Thyroid gland (tissue), 4 donors: ENCODE measurements at regions not wholly inside any gene's neighbourhood (a gene's known extent, or its start where the extent isn't known, plus 50 kb on each side); places are given as distances from the start of the nearest gene placed in this dataset.
"Not testable (repeated sequence)": the region's sequence is repeated elsewhere in the genome, so short reads cannot be mapped to it uniquely, and the experiment has no call there.

Experiments
- DNase-seq, 2 donors: peaks; one replicate each; pipeline ENCODE4 v3.0.0-alpha.2; 2019
- H3K27ac ChIP-seq, 3 donors: fragments of 200-600 bp; sonication (generic); 1 replicate in 2 of 3; 2 replicates in 1 of 3; pipeline ENCODE4 v1.5.1; 2016 to 2019; ENCODE audit warnings: mild to moderate bottlenecking in 1 of 3, moderate library complexity in 1 of 3
- H3K27me3 ChIP-seq: fragments of 200-600 bp; sonication (generic); one replicate; pipeline ENCODE4 v1.5.1; 2019
- H3K36me3 ChIP-seq, 2 donors: fragments of 200-600 bp; sonication (generic); one replicate each; pipeline ENCODE4 v1.5.1; 2016 to 2019
- H3K4me1 ChIP-seq, 2 donors: fragments of 200-600 bp; sonication (generic); one replicate each; pipeline ENCODE4 v1.5.1; 2017 to 2019
- H3K4me3 ChIP-seq, 3 donors: fragments of 200-600 bp; sonication (generic); replicated peaks in 1 of 3; 1 replicate in 2 of 3; 2 replicates in 1 of 3; pipeline ENCODE4 v1.5.1; 2016; ENCODE audit warnings: mild to moderate bottlenecking in 1 of 3
- H3K9me3 ChIP-seq: fragments of 200-600 bp; sonication (generic); one replicate; pipeline ENCODE4 v1.5.1; 2017
- POLR2A ChIP-seq, 2 donors: fragments of 450-650 bp; IDR thresholded peaks; one replicate each; pipeline ENCODE4 v1.6.1; 2017; ENCODE audit warnings: antibody characterized with exemption in 2 of 2, mild to moderate bottlenecking in 2 of 2, moderate library complexity in 1 of 2
- WGBS, 2 donors: methylation state at CpG; one replicate each; pipeline ENCODE4 v1.1.5; 2017; 5-methylcytosine and 5-hydroxymethylcytosine counted together
- intact Hi-C: fragments of 100-400 bp; cut with DNase I; formaldehyde crosslinking; loops from one replicate; pipeline ENCODE4 v1.15.1; 2023
- TF ChIP-seq, protein P1 (sequence below), 6 experiments: fragments of 200-600 bp in 3 of 6; fragments of 450-650 bp in 3 of 6; sonication (generic) in 3 of 6; IDR thresholded peaks; one replicate each; pipeline ENCODE4 v1.5.1; 2016 to 2019; ENCODE audit warnings: antibody characterized with exemption in 6 of 6, mild to moderate bottlenecking in 2 of 6, inconsistent platforms in 1 of 6, moderate library complexity in 1 of 6

DNA sequence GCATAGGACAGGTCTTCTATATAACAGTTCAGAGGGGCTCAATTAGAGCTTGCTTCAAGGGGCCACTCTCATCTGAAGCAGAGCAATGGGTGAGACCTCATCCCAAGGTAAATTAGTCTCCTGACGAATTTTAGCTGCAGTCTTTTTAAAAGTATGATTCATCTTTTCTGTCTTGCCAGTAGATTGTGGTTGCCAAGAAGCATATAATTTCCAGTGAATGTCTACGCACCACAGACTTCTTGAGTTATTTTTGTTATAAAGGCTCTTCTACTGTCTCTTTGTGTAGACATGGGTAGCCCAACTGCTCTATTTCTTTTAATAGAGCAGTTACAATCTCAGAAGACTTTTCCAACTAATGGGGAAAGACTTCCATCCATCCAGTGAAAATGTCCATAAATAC lies 108.9 kb upstream of the FMN2 start:
- H3K4me1 ChIP-seq: no peaks in the 10 kb centered on the region
- TF ChIP-seq POLR2A (IDR thresholded peaks at IDR 0.05): no peak
- intact Hi-C loops: no loop called here
- no peaks in the 10 kb centered on the region for H3K27me3 ChIP-seq
- H3K9me3 ChIP-seq: no peaks in the 10 kb centered on the region
- 79 to 80% methylated on average over 2 of the region's 2 CpGs for WGBS, 2 donors
- H3K4me3 ChIP-seq: no peak overlapping the region
- no peak overlapping the region for H3K27ac ChIP-seq
- no peak for DNase-seq
- no peaks in the 10 kb centered on the region for H3K36me3 ChIP-seq

DNA sequence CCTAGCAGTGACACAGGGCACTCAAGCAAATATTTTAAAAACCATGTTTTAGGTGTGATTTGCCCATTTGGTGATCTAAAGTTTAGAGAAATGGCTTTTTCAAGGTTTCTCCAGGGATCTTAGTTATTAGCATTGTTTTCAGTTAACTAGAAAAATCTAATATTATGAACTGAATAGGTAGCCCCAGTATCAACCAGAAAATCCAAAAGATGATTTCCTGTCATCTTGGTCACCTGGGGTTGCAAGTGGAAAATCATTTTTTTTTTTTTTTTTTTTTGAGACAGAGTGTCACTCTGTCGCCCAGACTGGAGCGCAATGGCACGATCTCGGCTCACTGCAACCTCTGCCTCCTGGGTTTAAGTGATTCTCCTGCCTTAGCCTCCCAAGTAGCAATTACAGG lies 106.6 kb upstream of the FMN2 start:
- 97 to 98% methylated on average over 4 of the region's 4 CpGs for WGBS, 2 donors
- Histone ChIP-seq H3K4me1 (no peaks in the 10 kb centered on the region), H3K4me3 (no peak overlapping the region), H3K27me3 (no peaks in the 10 kb centered on the region), H3K36me3 (no peaks in the 10 kb centered on the region), H3K27ac (no peak overlapping the region), H3K9me3 (no peaks in the 10 kb centered on the region)
- TF ChIP-seq, protein P1, sequence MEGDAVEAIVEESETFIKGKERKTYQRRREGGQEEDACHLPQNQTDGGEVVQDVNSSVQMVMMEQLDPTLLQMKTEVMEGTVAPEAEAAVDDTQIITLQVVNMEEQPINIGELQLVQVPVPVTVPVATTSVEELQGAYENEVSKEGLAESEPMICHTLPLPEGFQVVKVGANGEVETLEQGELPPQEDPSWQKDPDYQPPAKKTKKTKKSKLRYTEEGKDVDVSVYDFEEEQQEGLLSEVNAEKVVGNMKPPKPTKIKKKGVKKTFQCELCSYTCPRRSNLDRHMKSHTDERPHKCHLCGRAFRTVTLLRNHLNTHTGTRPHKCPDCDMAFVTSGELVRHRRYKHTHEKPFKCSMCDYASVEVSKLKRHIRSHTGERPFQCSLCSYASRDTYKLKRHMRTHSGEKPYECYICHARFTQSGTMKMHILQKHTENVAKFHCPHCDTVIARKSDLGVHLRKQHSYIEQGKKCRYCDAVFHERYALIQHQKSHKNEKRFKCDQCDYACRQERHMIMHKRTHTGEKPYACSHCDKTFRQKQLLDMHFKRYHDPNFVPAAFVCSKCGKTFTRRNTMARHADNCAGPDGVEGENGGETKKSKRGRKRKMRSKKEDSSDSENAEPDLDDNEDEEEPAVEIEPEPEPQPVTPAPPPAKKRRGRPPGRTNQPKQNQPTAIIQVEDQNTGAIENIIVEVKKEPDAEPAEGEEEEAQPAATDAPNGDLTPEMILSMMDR (IDR thresholded peaks at IDR 0.05): no peak
- TF ChIP-seq POLR2A (IDR thresholded peaks at IDR 0.05): no peak
- intact Hi-C loops: no loop called here
- no peak for DNase-seq

DNA sequence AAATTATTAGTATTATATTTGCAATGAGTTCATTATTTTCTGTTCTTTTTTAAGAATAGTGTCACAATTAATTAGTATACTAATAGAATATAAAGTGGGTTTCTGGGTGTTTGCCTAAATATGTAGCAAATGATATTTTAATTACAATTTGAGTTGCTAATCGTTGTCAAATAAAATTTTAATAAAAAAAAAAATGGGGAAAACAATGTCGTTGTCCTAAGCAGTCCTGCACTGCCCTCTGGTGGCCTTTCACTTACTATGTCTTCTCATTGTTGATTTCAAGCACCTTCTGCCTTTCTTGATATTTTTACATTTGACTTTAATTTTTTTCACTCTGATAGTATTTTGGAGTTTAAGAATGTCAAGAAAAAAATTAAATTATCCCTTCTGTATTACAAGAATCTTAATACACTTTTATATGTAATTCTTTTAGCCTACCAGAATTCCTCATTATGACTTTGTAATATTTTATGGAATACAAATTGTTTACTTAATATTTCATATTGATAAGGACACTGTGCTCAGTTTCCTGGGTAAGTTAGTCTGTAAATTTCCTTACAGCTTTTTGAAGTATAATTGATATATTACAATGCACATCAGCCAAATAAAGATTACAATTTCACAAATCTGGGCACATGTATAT lies 104.5 kb upstream of the FMN2 start:
- Histone ChIP-seq H3K4me1 (no peaks in the 10 kb centered on the region), H3K27me3 (no peaks in the 10 kb centered on the region), H3K36me3 (no peaks in the 10 kb centered on the region), H3K27ac (no peak overlapping the region), H3K4me3 (no peak overlapping the region), H3K9me3 (no peaks in the 10 kb centered on the region)
- intact Hi-C loops: no loop called here
- peak; percentile 43 to 45 for DNase-seq
- TF ChIP-seq POLR2A (IDR thresholded peaks at IDR 0.05): no peak
- TF ChIP-seq, protein P1 (IDR thresholded peaks at IDR 0.05): peak in 5 of 6 experiments; percentile 27 to 66 (median 39)
- 9 to 15% methylated on average over 2 of the region's 2 CpGs for WGBS, 2 donors

DNA sequence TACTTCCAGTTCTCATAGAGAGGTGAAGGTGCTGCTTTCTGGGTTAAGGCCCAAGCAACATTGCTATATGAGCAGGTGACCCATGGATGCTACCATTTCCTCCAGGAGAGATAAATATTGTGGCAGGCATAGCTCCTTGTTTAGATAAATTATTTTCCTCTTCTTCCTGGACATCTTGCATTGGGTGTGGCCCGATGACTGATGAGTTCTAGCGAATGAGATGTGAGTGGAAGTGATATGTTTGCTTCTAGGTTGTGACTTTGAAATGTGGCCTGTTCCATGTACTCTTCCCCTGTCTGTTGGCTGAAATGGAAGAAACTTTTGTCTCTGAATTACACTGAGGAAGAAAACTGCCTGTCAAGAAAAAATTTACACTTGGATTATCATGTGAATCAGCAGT lies 101.7 kb upstream of the FMN2 start:
- H3K4me1 ChIP-seq: no peaks in the 10 kb centered on the region
- H3K9me3 ChIP-seq: no peaks in the 10 kb centered on the region
- intact Hi-C loops: no loop called here
- DNase-seq: no peak
- no peak overlapping the region for H3K27ac ChIP-seq
- TF ChIP-seq POLR2A (IDR thresholded peaks at IDR 0.05): no peak
- TF ChIP-seq, protein P1 (IDR thresholded peaks at IDR 0.05): no peak
- H3K4me3 ChIP-seq: no peak overlapping the region
- H3K36me3 ChIP-seq: no peaks in the 10 kb centered on the region
- H3K27me3 ChIP-seq: no peaks in the 10 kb centered on the region
- 68 to 92% methylated on average over 2 of the region's 2 CpGs for WGBS, 2 donors

DNA sequence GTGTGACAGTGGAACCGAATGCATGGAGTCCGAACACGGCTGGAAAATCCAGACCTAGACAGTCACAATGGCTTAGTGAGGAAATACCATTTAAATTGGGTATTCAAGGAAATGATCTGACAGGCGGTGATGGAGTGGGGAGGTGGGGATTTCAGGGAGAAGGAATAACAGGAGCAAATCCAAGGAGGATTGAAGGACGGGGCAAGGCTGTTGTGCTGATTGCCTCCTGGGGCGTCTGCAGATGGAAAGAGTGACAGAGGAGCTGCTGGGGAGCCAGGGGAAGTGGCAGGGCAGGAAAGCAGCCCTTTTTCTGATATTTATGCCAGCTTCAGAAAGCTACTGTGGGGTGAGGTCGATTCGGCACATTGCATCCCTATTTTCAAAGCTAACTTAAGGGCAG lies 99.1 kb upstream of the FMN2 start:
- WGBS, 2 donors: 65 to 68% methylated on average over 8 of the region's 8 CpGs
- H3K36me3 ChIP-seq, H3K27me3 ChIP-seq, H3K27ac ChIP-seq, H3K4me1 ChIP-seq, H3K4me3 ChIP-seq, intact Hi-C loops, H3K9me3 ChIP-seq, DNase-seq: not testable (repeated sequence)

DNA sequence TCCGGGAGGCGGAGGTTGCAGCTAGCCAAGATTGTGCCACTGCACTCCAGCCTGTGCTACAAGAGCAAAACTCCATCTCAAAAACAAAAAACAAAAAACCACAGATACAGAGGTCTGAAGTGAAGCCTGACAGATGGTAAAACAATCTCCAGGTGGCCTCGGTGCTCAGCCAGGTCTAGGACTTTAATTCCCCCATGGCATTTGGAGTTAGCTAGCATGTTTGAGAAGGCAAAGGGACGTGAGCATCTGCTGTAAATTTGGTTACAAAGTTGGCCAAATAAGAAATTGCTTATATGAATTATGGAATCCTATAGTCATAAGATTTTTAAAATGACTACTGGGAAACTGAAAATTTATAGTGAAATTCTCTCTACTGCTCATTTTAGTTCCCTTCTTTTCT lies 98.3 kb upstream of the FMN2 start:
- Histone ChIP-seq H3K36me3 (no peaks in the 10 kb centered on the region), H3K4me1 (peaks cover 0 to 10% of the 10 kb centered on the region in 2 donors), H3K9me3 (no peaks in the 10 kb centered on the region), H3K27ac (no peak overlapping the region), H3K27me3 (peaks cover 11% of the 10 kb centered on the region), H3K4me3 (no peak overlapping the region)
- WGBS, 2 donors: 80 to 93% methylated on average over 4 of the region's 4 CpGs
- DNase-seq: no peak
- TF ChIP-seq POLR2A (IDR thresholded peaks at IDR 0.05): no peak
- TF ChIP-seq, protein P1 (IDR thresholded peaks at IDR 0.05): no peak
- intact Hi-C loops: no loop called here
